NCI-H1092 (cell line): ENCODE measurements at regions not wholly inside any gene's neighbourhood (a gene's known extent, or its start where the extent isn't known, plus 50 kb on each side); places are given as distances from the start of the nearest gene placed in this dataset.
"Not testable (repeated sequence)": the region's sequence is repeated elsewhere in the genome, so short reads cannot be mapped to it uniquely, and the experiment has no call there.

ENCODE experiments used
- DNase-seq: peaks from one replicate; lab custom pipeline; 2025; lab: John Stamatoyannopoulos, UW

DNA sequence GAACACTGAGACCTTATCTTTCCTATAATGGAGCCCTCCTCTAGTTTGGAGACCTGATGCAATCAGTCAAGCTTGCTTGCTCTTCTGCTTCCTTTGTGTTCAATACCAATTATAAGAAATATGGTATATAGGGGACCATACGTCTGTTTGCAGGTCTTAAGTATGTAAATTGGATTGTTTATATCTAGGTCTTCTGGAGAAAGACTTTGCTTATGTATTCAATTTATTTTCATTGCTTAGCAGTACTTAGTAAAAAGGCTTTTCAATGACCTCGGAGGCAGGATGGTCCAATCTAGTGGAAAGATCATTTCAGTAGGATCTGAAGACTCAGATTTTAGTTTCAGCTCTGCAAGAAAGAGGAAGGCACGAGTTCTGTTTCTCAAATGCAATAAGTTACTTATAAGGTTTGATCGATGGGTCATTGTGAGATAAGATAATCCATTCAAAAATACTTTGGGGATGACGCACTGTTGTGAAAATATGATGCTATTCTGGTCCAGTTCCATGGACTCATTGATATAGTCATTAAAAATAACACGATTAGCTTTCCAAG is 571.6 kb downstream of the SH2D4B start:
- DNase-seq: no peak

DNA sequence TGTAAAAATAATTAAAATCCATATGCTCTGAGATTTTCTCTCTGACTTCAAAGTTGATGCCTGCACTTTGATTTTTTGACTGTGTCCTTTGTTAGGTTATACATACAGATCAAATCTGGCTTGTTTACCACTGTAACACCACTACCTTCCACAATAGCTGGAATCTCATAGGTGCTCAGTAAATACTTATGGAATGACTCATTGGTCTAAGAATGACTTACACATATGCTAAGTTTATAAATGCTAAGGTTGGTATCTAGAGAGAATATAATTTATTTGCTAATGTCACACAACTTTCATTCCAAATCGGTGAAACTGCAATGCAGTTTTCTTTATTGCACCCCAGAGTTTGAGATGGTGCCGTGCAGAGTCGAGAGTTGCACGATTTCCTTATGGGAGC is 578.5 kb downstream of the SH2D4B start:
- DNase-seq: no peak

DNA sequence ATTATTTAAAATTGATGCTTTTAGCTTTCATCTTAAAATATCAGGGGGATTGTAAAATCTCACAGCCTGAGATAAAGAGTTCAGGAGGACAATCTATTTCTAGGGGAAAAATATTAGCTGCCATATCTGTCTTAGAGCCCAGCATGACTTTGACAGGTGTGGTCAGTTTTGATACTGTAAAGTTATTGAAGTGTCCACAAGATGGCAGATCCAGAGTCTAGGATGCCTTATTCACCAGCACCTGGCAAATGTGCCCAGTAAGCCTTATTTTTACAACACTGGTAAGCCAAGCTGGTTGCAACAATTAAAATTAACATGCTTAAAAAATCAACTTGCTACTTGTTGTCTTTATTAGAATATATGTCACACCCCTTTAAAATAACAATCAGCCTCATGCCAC is 579.3 kb downstream of the SH2D4B start:
- no peak for DNase-seq

DNA sequence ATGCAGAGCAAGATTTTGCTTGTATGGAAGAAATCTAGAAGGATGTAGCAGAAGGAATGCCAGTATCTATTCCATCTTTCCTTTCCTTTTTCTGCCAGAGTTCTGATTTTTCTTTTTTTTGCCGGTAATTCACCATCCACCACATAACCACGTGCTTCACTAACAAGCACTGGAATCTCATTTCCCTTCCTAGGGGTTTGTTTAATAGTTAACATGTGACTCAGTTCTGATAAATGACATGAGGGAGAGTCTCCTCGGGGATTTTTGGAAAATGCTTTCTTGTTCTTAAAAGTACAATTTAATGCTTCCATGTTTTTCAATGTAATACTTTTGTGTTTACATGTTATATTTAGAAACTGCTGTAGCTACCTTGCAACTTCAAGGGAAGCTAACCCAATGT is 590.2 kb downstream of the SH2D4B start:
- no peak for DNase-seq

DNA sequence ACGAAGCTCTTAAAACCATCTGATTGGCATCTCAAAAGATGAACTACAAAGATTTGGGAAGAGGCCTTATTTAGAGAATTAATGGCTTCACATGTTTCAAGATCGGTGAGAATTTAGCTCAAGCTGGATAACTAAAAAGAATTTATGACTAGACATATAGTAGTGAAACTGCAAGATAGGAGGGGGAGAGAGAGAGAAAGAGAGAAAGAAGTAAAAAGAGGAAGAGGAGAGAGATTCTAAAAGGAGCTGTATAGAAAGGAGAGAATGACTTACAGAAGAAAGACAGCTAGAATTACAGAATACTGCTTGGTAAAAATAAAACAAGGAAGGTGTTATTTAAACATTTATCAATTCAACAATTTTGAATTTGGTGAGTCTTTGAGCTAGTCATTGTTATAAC is 592.3 kb downstream of the SH2D4B start:
- no peak for DNase-seq

DNA sequence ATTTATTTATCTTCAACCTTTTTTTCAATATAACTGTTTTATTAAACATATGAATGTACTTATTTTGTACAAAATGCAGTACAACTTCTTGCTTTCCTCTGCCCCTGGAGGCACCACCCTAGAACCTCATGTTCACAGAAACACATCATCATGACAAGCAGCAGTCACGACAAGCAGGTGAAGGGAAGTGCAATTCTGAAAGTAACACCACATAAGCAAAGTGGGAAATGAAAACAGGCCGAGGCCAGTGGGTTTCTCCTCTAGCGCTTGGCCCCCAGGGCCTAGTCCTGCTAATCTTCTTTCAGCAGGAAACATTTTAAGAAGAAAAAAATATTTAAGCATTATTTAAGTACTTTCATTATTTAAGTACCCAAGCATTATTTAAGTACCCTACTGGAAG is 598.1 kb downstream of the SH2D4B start:
- DNase-seq: no peak

DNA sequence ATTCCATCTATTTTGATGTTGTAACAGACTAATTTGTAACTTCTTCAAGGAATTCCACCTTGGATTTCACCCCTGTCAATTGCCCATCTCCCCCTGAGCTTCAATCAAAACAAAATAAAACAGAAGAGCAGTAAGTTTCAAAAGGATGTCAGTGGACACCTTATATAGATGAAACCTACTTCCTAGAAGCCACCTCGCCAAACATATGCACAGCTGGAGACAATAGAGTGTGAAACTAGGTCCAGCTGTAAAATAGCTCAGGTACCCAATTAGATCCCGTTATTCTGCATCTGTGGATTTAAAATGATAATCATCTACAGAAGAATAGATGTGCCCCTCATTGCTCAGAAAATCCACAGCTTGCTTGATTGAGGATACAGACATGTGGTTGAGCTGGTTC is 598.6 kb downstream of the SH2D4B start:
- DNase-seq: no peak

DNA sequence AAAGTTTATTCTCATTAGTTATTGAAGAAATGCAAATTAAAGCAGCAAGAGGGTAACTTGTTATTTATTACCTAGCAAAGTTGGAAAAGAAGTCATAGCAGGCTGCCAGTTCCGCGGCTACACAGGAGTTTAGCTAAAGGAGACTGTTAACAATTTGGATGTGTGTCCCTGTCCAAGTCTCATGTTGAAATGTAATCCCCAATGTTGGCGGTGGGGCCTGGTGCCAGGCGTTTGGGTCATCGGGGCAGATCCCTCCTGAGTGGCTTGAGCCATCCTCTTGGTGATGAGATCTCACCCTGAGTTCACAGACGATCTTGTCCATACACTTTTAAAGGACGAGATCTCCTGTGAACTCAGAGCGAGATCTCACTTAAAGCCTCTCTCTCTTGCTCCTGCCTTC is 608.3 kb downstream of the SH2D4B start:
- no peak for DNase-seq

DNA sequence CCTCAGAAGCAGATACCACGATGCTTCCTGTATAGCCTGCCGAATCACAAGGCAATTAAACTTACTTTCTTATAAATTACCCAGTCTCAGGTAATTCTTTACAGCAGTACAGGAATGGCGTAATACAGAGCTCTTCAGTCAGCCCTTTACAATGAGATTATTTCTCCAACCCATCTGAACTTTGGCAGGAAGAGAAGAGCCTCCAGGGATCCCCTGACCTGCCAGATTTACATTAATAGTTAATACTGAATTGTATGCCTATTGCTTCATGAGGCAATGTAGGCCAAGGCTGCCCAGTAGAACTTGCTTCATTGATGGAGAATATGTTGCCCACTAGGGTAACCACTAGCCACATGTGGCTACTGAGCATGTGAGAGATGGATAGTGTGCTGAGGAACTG is 608.7 kb downstream of the SH2D4B start:
- no peak for DNase-seq

DNA sequence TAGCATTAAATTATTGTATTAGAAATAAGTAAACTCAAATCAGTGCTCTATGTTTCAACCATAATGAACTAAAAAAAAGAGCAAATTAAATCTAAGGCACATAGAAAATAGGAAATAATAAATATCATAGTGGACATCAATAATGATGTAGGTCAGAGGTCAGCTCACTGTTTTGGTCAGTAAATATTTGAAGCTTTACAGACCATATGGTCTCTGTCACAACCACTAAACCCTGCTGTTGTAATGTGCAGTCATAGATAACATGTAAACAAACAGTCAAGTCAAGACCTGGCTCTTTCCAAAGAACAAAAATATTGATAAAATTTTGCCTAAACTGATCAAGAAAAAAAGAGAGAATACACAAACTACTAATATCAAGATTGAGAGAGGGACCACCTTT is 615.0 kb downstream of the SH2D4B start:
- DNase-seq: no peak

DNA sequence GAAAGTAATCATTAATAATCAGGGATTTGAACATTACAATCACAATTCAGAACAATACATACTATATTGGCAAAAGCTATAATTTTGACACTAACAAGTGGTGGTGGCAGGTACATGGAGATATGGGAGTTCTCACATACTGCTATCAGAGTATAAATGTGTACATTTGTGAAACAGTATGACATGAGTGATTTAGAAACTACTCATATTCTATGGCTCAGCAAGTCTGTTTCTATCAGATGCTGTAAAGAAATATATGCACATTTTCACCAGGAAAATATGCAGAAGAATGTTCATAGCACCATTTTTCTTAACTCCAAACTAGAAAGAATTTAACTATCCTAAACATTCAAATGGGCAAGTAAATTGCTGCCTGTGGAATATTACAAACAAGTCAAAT is 620.0 kb downstream of the SH2D4B start:
- DNase-seq: no peak

DNA sequence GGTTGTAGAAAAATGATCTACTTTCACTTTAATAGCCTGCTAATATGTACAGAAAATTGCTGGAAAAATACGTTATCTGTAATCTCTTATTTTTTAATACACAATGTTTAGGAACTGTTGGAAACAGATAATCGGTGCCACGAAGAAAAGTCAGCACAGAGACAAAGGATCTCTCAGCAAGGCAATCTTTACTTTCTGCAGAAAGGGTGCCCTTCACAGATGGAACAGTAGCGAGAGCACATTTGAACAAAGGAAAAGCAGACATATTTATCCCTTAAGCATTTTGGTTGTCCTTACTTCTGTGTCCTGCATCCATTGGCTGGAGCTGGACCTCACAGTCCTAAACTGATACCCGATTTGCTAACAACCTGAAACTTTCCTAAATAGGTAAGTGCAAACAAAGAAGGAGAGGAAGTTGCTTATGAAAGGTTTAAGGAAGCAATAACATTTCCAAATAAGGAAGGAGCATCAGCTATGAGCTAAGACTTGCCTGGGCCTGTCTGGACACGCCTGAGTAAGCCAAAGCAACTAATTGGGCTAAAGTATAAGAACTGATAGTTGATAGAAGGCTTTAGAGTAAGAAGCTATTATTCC is 640.0 kb downstream of the SH2D4B start:
- no peak for DNase-seq

DNA sequence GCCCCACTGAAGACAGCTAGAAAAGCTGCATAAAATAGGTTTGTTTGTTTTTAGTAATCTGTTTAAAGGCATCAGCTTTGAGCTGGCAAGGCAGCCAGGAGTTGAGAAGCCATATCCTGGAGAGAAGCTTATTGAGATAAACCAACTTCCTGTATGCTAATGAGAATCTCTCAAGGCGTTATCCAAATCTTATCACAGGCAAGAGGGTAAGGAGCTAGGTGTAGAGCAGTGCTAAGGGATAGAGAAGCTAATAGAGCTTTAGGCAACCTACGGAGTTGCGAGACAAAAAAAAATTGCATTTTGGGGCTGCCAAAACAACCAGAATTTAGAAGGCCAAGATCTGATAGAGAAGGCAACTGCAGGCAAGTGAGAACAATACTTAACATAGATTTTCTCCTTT is 641.6 kb downstream of the SH2D4B start:
- no peak for DNase-seq

DNA sequence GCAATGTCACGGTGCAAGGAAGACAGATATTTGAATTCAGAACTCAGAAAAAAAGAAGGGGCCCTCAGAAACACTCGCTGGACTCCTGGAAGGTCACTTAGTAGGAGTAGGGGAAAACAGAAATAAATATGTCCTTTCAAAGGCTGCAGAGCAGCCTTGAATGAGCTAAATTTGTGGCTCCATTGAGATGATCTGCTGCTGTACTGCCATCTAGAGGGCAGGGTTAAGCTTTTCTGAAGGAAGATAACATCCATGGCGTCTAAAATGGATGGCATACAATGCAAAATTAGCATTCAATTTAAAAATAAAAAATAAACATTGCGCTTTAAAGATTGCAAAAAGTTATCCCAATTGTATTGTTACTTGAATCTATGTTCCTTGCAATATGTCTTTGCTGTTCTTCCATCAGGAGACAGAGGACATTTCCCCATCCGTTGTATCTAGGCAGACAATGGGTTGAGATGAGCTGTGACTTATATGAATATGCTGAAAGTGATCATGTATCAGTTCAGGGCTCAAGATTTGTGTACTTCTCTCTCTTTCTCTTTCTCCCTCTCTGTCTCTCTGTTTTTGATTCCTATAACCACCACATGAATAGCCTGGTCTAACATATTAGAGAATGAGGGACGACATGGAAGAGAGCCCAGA is 642.2 kb downstream of the SH2D4B start:
- DNase-seq: no peak

DNA sequence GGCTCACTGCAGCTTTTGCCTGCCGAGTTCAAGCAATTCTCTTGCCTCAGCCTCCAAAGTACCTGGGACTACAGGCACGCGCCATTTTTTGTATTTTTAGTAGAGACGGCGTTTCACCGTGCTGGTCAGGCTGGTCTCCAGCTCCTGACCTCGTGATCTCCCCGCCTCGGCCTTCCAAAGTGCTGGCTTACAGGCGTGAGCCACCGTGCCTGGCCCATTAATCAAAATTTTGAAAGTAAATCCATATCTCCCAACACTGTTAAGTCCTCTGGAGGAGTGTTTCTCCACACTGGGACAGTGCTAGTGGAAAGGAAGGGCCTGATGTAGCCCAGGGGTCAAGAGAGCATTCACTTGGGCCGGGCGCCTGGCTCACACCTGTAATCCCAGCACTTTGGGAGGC is 644.6 kb downstream of the SH2D4B start:
- no peak for DNase-seq

DNA sequence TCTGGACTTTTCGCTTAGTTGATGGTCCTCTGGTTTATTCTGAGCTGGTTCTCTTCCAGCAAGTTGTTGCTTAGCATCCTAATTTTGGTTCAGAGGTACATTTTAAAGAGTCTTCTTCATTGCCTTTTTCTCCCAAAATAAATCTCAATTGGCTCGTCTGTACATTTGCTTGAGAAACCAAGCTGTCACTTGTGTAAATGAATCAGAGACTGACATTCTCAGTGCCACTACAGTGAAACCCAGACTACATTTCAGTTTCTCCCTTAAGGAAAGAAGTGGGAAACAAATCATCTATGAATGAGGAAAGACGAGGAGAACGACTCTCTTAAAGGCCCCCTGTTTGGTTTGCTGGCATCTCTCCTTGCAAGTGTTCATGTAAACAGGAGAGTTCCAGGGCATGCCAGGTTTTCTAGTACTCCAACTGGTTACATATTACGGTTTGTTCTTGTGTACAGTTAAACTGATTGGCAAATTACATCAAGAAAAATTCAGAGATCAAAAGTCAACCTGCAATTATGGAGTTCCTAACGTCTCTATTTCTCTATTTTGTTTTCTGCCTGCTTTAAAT is 654.6 kb downstream of the SH2D4B start:
- DNase-seq: no peak

DNA sequence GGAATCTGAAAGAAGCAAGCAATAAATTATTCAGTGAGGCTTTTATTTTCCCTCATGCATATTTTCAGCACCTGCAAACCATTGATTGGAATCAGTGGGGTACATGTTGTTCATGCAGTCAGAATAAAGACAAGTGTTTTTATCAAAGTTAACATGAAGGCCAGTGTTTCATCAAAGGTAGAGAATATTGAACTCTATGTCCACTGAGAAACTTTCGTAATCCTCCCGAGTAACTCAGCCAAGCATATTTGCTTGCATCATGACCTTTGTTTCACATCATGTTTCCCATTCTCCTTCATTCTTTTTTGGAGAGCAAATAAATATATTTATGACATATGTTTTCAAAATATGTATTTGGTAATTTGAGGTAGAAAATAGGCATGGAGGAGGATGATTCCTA is 663.1 kb downstream of the SH2D4B start:
- DNase-seq: no peak

DNA sequence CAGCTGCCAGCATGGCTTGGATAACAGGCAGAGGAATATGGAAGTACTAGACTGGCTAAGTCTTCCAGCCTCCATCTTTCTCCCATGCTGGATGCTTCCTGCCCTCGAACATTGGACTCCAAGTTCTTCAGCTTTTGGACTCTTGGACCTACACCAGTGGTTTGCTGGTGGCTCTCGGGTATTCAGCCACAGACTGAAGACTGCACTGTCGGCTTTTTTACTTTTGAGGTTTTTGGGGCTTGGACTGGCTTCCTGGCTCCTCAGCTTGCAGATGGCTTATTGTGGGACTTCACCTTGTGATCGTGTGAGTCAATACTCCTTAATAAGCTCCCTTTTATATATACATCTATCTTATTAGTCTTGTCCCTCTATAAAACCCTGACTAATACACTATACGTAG is 667.6 kb upstream of the NRG3 start:
- not testable (repeated sequence) for DNase-seq

DNA sequence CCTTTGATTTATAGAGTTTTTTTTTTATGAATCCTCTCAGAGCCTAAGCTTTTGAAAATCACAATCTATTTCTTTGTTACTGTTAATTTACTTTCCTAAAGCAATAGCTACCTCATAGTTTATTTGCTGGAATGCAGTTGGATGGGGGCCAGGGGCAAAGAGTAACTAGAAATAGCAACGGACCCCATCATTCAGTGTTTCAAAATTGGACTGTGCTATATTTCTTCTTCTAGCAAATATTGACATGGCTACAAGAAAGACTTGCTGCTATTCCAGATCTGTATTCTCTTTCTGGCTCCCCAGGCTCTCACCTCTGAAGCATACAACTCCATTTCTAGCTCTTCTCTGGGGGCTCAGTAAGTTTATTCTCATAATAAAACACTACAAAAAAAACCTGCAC is 661.6 kb upstream of the NRG3 start:
- no peak for DNase-seq

DNA sequence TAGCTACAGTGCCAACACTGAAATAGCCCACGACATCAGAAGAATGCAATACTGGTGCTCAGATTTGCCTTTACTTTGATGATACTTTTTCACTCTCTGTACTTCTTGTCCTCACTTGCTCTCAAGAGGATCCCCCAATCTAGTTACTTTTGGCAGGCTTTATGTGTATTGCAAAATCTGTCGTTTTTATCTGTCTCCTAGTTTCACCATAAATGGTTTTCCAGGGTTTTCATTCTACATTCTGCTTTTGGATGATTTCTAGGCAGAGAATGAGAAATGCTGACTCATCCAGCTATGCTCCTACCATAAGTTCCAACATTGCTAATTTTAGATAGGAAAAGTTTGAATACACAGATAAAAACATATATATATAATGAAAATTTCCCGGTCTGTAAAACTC is 659.5 kb upstream of the NRG3 start:
- DNase-seq: no peak

DNA sequence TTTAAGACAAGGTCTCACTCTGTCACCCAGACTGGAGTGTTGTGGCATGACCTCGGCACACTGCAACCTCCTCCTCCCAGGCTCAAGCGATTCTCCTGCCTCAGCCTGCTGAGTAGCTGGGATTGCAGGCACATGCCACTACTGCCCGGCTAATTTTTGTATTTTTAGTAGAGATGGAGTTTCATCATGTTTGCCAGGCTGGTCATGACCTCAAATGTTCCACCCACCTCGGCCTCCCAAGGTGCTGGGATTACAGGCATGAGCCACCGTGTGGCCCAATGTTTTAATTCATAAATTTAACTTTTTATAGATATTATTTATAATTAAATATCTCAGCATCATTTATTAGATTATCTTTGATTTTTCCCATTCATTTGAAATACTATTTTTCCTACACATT is 658.0 kb upstream of the NRG3 start:
- DNase-seq: no peak

DNA sequence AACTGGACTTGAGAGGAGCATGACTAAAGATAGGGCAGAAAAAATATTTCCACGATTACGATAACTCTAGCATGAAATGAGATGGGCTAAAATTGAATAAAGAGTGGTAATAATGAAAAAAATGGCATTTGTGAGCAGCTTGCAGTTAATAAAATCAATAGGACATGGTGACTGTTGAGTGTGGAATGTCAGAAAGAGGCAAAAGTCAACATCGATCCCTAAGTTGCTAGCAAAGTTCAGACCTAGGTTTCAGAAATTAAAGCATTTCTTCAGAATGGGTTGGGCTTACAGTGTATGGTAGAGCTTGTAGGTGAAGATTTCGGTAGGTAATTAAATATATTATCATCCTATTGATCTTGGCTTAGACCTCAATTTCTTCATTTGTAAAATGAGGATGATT is 656.7 kb upstream of the NRG3 start:
- DNase-seq: no peak

DNA sequence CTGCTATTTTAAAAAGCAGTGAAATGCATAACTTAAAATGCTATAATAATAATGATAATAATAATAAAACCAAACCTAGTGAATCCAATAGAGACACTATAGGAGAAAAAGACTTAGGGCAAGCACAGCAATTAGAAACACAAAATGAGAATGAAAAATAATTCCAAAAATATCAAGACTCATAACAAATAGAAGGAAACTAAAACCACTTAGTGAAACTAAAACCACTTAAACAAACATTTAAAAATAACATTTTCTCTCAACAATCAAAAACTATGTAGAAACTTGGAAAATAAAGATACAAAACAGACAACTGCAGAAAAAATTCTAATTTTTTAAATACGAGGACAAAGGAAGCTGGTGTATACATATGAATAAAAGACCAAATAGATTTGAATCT is 655.2 kb upstream of the NRG3 start:
- no peak for DNase-seq

DNA sequence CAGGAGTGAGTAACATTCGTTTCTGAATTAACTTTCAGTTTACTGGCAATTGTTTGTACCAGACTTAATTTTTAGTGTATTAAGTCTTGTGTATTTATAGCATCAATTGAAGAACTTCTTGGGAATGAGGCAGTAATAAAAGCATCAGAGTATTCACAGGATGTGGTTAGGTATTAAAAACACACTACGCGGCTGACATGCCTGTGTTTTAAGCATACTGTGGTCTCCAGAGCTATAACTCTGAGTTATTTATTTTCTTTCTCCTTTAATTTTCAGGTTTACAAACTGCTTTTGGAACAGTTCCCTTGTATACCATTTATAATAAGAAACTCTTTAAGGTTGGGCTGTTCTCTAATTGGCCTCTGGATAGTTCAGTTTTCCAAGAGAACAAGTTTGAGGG is 626.1 kb upstream of the NRG3 start:
- no peak for DNase-seq
